Stimulated activated CD4-positive, alpha-beta T cell treated with anti-CD3 and anti-CD28 coated beads, Interleukin-2, amount 100 ng/mL, for 24 hours (primary cell): ENCODE measurements at regions not wholly inside any gene's neighbourhood (a gene's known extent, or its start where the extent isn't known, plus 50 kb on each side); places are given as distances from the start of the nearest gene placed in this dataset.

Source experiments
- DNase-seq, 2 donors: peaks; one replicate each; pipeline ENCODE4 v3.0.0-alpha.2; 2020

DNA sequence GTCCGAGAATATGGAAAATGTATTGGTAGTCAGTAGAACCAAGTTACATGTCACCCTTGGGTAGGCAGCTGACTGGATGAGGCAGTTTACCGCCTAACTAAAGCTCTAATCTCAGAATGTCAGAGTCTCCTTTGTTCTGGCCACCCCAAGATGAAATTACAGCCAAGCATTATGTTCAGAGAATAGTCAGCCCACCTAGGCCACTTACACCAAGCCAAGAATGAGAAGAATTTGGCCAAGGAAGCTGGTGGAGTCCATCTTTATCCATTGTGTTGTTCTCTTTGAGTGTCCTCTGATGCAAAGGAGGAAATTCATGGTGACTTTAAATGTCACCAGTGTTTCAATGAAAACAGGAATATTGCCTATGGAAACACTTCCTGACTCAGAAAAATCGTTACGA lies 275.1 kb upstream of the MAP3K1 start:
- DNase-seq = no peak

DNA sequence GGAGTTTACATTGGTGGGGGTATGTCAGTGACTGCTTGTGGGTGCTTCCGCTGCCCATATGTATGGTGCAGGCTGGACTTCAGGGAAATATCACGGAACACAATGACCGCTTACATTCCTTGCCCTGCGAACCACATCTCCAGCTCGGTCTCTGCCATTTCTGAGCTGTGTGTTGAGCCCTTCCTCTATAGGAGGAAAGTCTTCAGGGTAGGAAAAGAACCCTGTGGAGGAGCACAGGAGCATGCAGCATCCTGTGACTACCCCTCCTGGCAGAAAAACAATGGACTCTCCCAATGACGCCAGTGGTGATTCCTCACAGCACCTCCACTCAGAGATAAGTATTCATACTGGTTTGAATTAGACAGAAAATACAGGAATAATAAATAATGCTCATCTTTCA lies 276.8 kb upstream of the MAP3K1 start:
- no peak for DNase-seq

DNA sequence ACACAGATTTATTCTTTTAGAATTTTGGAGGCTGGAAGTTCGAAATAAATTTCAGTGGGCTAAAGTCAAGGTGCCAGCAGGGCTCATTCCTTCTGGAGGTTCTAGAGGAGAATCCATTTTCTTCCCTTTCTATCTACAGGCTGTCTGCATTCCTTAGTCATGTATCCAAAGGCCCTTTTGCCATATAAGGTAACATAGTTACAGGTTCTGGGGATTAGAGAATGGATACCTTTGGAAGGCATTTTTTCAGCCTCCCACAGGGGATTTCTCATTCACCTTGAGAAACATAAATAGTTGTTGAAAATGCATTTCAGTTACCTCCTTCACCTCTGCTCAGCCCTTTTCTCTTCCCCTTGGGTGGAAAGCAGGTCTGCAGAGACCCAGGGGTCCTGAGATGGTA lies 280.0 kb upstream of the MAP3K1 start:
- DNase-seq = no peak

GRCh38 chr5:56534102-56534829 lies 281.1 kb upstream of the MAP3K1 start:
- peak; percentile 19 to 32 for DNase-seq

DNA sequence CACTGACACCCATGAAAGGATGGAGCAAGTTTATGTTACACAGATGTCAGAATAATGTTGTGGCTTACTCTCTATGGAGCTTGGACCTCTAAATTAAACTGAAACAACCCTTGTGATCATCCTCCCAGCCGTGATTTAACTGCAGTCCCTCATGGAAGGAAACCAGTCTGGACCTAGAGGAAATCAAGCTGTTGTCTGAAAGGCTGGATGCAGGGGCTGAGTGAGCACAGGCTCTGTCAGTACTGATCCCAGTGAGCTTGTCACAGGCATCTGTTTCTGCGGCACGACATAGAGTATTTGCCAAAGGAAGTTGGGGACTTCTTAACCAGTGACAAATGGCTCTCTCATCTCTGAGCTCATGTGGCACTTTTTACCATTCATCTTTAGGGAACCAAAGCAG lies 282.9 kb upstream of the MAP3K1 start:
- DNase-seq = no peak

GRCh38 chr5:56530626-56531138 lies 284.7 kb upstream of the MAP3K1 start:
- no peak for DNase-seq

- DNase-seq = no peak
Observed at GRCh38 chr5:56529666-56530430, 285.5 kb upstream of the MAP3K1 start.

DNA sequence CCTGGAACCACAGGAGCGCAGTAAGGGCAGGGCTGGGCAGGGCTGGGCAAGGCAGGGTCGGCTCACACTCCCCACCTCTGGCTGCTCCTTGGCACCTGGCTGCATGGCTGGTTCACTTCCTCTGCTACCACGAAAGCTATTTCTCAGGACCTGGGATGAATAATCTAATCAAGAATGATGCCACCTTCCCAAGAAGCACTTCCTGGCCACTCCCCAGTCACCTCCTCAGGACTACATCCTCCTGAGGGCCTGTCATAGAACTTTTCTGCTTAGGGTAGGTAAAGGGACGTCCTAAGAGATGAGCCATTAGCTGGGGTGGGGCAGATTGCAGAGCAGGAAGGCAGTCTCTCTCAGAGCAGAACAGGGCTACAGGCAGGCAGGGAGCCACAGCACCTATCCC lies 288.2 kb upstream of the MAP3K1 start:
- no peak for DNase-seq

DNA sequence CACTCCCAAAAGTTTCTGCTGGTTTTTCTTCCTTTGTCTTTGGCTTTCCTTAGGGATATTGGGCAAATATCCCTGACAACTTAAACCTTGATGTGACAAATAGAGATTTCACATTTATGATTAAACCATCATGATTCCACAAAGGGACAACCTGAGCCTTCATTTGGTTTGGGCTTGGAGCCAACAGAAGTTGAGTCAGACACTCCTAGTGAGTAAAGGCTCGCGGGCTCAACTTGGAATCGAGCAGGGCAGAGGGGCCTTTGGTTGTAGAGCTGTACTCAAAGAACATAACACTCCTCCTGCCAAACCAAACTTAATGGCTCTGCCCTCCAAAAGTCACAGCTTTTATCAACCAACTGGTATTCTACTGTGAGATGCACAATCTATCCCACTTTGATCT lies 290.2 kb upstream of the MAP3K1 start:
- DNase-seq = no peak

DNA sequence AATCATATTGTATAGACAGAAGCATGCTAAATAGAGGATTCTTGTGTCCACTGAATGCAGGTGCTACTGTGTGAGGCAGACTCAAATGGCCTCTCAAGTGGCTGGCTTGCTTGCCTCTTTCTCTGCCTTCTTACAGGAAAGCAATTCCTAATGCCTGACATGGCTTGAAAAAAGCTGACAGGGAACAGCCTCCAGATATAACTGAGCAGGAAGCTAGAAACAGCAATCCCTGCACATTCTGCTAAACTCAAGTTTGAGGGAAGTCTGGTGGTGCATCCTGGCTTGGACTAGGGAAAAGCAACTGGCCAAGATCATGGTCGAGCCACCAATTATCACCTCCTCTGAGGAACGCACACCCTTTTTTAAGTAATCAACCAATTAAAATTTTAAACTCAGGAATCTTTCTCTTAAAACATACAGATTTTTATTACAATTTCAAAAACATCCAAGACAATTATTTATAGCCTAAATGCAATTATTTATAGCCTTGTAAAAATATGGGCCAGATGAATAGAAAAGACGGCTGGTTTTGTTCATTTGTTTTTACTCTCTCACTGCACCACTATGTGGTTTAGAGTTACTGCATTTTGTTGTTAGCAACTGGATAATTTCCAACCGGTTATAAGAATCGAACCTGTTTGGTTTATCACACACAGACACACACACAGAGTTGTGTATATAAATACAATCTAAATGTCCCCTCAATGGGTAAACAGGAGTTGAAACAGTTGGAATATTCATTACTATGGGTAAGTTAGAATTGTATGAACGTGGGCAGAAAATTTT lies 290.9 kb upstream of the ANKRD55 start:
- DNase-seq = no peak

- no peak for DNase-seq
Observed at GRCh38 chr5:56522960-56523359, 289.8 kb upstream of the ANKRD55 start.

DNA sequence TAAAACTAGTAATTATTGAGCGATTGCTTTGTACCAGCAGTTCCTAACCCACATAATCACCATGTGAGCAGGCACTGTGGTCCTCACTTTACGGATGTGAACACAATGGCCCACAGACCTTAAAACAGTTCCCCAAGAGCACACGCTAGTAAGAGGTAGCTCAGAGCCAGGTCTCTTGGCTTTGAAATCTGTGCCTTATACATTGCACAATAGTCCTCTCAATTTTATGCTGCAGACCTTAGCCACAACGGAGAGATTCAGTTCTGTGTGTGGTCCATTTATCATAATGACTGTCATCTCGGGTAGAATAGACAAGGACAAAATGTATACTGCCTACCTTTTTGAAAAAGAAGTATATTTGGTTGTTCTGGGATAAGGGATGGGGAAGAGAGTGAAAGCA lies 289.0 kb upstream of the ANKRD55 start:
- DNase-seq = no peak

GRCh38 chr5:56520986-56521730 lies 288.0 kb upstream of the ANKRD55 start:
- no peak for DNase-seq

GRCh38 chr5:56518820-56519219 lies 285.7 kb upstream of the ANKRD55 start:
- DNase-seq = no peak

DNA sequence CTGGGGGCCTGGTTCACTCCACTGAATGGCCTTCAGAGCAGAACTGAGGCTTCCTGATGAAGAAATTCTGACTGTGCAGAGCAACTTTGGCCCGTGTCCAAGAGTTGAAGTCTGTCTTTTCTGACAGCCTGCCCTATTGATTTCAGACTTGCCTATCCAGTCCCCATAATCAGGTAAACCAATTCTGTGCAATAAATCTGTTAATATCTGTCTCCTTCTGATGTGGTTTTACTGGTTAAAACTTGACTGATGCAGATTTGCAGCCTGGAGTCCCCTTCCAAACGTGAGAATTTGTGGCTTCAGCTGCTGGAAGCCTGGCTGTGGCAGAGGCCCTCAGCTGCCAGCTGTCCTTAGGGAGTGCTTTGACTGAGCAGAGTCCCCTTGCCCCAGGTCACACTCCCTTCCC lies 283.9 kb upstream of the ANKRD55 start:
- DNase-seq = no peak

- DNase-seq = no peak
Observed at GRCh38 chr5:56516441-56516840, 283.3 kb upstream of the ANKRD55 start.

DNA sequence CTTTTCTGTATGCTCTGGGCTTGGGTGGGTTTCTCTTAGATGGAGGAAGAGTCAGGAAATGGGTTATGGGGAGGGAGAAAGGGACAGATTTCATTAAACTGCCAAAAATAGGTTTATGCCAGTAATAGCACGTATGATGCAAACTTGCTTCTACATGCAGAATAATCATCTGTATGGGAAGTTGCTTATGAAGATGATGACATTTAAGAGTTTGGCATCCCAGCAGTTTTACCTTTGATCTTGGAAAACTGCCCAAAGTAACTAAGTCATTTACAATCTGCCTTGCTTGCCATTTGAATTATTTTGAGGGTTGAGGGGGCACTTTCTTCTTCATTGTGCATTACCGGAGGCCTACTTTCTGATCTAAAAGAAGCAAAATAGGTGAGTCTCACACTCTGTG lies 282.9 kb upstream of the ANKRD55 start:
- no peak for DNase-seq

DNA sequence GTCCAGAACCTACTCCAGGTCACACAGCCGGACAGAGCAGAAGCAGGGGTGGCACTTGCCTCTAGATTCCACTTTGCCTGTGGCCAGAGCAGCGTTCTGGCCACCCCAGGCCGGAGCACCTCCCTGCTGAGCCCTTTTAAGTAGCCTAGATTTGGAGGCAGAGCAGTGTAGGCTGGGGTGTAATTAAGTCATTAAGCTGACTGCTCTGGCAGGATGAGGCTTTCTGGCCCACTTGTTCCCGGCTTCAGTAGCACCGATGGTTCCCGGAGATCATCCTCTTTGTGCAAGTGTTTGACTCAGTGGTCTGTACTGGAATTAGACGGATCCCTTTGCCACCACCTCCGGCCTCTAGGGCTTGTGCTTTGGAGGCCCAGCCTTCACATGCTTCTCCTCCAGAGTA lies 281.9 kb upstream of the ANKRD55 start:
- DNase-seq = no peak

DNA sequence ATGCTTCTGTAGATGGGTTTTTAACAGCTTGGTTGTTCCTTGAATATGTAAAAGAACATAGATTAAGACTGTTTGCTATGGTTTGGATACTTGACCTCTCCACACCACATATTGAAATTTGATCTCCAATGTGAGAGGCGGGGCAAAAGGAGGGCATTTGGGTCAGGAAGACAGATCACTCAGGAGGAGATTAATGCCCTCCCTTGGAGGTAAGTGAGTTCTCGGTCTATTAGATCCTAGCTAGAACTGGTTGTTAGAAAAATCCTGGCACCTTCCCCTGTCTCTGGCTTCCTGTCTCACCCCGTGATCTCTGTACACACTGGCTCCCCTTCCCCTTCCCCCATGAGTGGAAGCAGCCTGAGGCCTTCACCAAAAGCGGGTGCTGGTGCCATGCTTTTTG lies 281.1 kb upstream of the ANKRD55 start:
- DNase-seq = no peak

GRCh38 chr5:56513141-56513540 lies 280.0 kb upstream of the ANKRD55 start:
- no peak for DNase-seq

DNA sequence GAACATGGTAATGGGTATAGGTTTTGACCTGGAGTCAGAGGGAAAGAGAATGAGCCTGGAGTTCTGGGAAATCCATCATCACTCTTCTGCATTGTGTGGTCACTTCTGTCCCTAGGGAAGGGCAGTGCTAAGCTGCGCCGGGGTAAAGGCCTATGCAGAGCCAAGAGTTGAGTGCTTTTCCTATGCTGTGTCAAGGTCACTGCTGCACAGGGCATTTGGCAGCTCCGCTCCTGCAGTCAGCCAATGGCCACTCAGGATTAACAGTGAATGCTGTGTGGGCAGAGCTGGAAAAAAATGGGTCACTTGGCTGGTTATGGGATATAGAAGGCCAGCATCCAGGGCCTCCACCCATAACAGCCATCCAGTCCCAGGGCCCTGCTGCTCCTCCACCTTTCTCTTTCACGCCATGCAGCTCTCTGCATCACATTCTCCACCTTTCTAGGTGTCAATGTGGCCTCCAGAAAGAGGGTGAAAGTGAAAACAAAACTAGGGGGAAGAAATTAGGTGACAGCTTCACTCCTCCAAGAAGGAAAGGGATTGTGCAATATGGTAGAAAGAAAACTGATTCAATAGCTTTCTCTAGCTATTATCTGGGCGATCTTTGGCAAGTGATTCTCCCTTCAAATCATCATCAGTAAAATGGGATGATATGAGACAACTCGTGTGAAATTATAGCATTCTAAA lies 279.3 kb upstream of the ANKRD55 start:
- DNase-seq = no peak

DNA sequence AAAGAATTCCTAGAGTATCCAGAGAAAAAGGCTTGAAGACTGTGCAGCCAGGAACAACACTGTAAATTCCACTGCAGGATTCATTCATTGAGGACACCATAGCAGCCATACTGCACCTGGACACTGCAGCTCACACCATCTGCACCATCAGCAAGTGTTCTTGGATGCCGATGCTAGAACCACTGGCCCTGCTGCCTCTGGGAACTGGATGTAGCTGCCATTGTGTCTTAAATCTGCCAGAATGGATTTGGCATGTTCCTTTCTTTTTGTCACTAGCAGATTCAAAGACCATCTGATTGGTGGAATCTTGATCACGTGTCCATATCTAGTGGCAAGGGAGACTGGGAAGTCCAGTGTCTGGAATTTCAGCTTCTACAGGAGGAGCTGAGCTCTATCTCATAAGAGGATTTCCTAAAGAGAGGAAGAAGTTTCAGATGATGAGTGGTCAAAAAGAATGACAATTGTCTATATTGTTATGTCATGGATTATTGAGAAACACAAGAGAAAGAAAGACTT lies 278.3 kb upstream of the ANKRD55 start:
- no peak for DNase-seq
